ENCODE measurements at regions not wholly inside any gene's neighbourhood (a gene's known extent, or its start where the extent isn't known, plus 50 kb on each side); places are given as distances from the start of the nearest gene placed in this dataset.

DNA sequence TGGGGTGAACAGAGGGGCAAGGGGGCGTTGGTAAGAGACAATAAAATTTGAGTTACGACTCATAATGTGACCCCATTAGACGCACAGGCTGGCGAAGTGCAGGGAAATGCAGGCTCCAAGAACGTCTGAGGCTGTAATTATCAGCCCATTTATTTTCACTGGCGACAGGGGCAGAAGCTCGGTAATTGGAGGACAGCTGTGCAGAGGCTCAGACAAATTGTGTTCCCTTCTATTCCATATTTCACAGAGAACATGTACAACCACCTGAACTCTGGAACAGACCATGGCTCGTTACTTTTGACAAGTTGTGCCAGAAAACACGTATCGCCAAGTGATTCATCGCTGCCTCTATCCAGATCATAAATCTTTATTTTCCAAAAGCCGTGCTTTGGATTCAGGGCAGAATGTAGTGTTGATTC is 137.3 kb upstream of the FRMD4A start:
- FAIRE-seq (no peak), DNase-seq (ENCODE audit: low spot score in 2 of 2) (no peak)

DNA sequence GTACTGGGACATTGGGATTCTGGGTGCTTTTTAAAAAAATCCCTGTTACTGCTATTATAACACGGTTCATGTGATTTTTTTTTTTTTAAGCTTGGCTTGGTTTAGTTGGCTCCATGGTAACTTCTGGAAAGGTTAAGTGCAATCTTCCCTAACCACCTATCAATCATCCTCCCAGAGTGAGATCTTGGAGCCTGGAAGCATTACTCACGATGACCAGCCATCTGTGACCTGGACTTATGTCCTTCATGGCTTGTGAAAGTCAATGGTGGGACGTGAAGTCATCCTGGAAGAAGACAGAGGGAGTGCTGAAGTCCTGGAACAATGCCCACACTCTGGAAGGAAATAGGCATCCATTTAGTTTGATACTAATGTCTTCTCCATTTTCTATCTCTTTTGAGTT is 135.5 kb upstream of the FRMD4A start:
- DNase-seq (ENCODE audit: low spot score in 2 of 2) = no peak
- no peak for FAIRE-seq

- no peak for FAIRE-seq
- no peak for DNase-seq (ENCODE audit: low spot score in 2 of 2)
These were observed 129.7 kb upstream of the FRMD4A start for GRCh38 chr10:14460447-14460846.

- DNase-seq (ENCODE audit: low spot score in 2 of 2) (no peak), FAIRE-seq (no peak)
These were observed 128.9 kb upstream of the FRMD4A start for GRCh38 chr10:14459665-14460064.

DNA sequence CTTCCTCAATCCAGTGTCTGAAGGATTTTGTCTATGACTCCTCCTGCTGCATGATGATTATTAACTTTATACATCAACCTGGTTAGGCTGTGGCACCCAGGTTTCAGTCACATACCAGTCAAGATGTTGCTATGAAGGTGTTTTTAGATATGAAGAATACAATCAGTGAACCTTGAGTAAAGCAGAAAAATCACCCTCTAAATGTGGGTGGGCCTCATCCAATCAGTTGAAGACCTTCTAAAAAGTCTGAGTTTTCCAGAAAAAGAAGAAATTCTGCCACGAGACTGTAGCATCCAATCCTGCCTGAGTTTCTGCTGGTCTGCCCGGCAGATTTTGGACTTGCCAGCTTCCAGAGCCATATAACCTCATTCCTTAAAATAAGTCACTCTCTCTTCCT is 126.1 kb upstream of the FRMD4A start:
- FAIRE-seq = no peak

DNA sequence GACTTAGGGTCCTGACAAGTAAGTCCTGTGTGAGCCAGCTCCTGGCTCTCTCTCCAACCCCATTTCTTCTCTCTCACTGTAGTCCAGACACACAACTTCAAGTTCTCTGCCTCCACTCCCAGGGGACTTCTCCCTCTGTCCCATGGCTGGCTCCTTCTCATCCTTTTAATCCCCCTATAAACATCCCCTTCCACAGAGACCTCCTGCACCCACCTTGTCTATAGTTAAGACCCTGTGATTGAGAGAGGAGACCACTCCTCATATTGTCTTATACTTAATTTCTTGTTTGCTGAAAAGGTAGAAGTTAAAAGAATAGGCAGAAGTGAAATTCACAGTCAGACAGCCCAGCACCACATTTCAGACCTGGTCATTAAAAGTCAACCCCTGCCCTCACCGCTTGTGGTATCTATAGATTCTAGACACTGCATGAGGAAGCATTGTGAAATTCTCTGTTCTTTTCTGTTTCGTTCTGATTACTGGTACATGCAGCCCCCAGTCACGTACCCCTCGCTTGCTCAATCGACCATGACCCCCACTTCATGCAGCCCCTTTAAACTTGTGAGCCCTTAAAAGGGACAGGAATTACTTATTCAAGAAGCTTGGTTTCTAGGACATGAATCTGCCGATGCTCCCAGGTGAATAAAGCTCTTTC is 125.6 kb upstream of the FRMD4A start:
- no peak for DNase-seq (ENCODE audit: low spot score in 2 of 2)
- FAIRE-seq = no peak

More for the DNA sequence above, 126.1 kb upstream of the FRMD4A start:
- no peak for DNase-seq (ENCODE audit: low spot score in 2 of 2)

GRCh38 chr10:14454629-14455028 is 123.9 kb upstream of the FRMD4A start:
- DNase-seq (ENCODE audit: low spot score in 2 of 2) (no peak), FAIRE-seq (no peak)

DNA sequence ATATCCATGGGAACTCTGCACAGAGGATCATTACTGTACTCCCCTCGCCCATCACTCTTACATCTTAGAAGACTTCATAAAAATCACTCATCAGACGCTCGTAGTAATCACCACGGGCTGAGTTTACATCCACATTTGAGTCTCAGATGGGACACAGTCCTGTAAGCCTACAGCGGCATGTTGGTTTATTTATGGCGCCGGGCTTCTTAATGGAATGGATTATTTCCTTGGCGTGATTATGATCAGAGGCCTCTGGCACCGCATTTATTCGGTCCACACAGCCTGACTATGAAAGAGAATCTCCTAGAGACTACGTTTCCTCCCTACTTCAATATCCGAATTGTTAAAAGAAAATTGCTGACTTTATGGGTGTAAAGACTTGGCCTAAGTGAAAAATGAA is 123.5 kb upstream of the FRMD4A start:
- no peak for DNase-seq (ENCODE audit: low spot score in 2 of 2)
- no peak for FAIRE-seq

- FAIRE-seq = no peak
- no peak for DNase-seq (ENCODE audit: low spot score in 2 of 2)
These were observed 122.9 kb upstream of the FRMD4A start for GRCh38 chr10:14453593-14453992.

GRCh38 chr10:14451341-14451740 is 120.6 kb upstream of the FRMD4A start:
- DNase-seq (ENCODE audit: low spot score in 2 of 2) (no peak), FAIRE-seq (no peak)

DNA sequence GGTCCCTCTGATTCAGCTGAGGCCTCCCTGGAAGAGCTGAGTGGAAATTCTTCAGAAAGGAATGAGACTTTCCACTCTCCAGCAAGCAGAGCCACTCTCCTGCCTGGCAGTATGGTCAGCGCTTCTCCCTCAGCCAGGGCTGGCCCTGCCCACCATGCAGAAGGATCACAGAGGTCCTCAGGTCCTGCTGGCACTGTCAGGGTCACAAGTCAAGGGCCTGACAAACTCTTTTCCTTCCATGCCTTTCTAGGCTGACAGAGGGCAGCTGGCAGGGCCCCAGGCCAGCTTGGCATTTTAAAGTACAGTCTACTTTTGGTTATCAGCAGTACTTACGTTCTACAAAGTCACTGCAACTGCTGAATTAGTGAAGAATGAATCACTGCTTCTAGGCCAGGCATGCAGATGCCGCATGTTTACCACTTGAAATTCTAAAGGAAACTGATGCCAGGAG is 119.3 kb upstream of the FRMD4A start:
- DNase-seq (ENCODE audit: low spot score in 2 of 2) = no peak
- FAIRE-seq = no peak

DNA sequence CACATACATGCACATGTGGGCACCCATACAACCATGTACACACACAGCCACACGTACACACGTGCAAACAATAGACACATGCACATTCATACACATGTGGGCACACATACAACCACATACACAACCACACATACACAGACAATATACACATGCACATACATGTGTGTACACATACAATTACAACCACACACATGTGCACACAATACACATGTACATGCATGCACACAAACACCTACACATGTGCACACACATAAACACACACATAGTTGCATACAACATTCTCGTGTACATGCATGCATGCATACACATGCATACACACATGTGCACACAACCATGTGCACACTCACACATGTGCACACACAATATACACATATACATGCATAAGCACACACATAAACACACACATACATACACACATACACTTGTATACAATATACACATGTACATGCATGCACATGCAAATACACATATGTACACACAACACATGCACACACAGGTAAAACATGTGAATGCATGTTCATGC is 118.6 kb upstream of the FRMD4A start:
- FAIRE-seq (no peak), DNase-seq (ENCODE audit: low spot score in 2 of 2) (no peak)

- DNase-seq (ENCODE audit: low spot score in 2 of 2) = no peak
- FAIRE-seq = no peak
These were observed 117.7 kb upstream of the FRMD4A start for GRCh38 chr10:14448197-14448990.

GRCh38 chr10:14447094-14447839 is 116.5 kb upstream of the FRMD4A start:
- DNase-seq (ENCODE audit: low spot score in 2 of 2) (no peak), FAIRE-seq (no peak)

GRCh38 chr10:14439451-14440259 is 108.9 kb upstream of the FRMD4A start:
- no peak for FAIRE-seq
- no peak for DNase-seq (ENCODE audit: low spot score in 2 of 2)

GRCh38 chr10:14438576-14438975 is 107.9 kb upstream of the FRMD4A start:
- DNase-seq (ENCODE audit: low spot score in 2 of 2) (no peak), FAIRE-seq (no peak)

DNA sequence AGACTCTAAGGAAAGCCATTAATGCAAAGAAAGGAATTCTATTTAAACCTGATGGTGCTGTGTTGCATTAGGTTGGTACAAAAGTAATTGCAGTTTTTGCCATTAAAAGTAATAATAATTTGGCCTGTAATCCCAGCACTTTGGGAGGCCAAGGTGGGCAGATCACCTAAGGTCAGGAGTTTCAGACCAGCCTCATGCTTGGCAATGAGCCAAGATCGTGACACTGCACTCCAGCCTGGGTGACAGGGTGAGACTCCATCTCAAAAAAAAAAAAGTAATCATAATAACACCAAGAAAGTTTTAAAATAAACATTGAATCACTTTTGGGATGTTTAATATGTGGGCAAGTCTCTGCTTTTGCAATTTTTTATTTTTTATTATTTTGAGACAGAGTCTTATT is 107.3 kb upstream of the FRMD4A start:
- DNase-seq (ENCODE audit: low spot score in 2 of 2) = no peak
- FAIRE-seq = no peak

- no peak for DNase-seq (ENCODE audit: low spot score in 2 of 2)
- no peak for FAIRE-seq
These were observed 105.4 kb upstream of the FRMD4A start for GRCh38 chr10:14435976-14436632.

DNA sequence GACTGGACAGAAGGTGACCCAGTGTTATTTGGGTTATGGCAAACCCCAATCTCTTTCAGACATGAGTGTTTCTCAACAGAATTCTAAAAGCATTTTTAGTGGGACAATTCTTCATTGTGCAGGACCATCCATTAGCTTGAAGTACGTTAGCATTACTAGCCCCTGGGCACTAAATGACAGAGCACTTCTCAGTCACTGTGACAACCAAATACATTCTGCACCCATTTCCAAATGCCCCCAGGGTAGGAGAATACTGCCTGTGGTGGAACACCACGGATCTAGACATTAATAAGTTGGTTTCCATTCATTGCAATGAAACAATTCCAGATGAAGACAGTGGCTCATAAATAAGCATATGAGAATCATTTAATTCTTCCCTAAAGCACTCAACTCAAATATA is 102.4 kb upstream of the FRMD4A start:
- FAIRE-seq (no peak), DNase-seq (ENCODE audit: low spot score in 2 of 2) (no peak)

DNA sequence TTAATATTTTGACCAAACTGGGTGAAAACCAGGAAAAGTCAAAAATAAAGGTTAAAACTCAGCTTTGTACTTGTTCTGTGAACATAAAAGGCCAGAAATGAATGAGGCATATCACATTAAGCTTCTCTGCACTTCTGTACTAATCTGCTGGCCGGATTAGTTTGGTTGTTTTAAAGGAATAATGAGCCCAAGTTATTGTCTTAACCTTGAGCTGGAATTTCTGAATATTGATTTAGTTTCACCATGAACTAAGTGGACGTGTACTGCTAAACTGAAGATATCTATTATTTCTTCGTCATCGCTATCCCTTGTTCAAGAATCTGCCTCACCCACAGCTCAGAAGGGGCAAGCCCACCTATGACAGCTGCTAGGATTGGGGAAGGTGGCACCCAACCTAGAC is 101.1 kb upstream of the FRMD4A start:
- FAIRE-seq (no peak), DNase-seq (ENCODE audit: low spot score in 2 of 2) (no peak)
